ENCODE measurements at regions not wholly inside any gene's neighbourhood (a gene's known extent, or its start where the extent isn't known, plus 50 kb on each side); places are given as distances from the start of the nearest gene placed in this dataset.

- Histone ChIP-seq H3K36me3 (ENCODE audit: insufficient read depth, low read length) (no peaks in the 10 kb centered on the region), H3K4me3 (ENCODE audit: low read length) (no peak overlapping the region), H4K20me1 (ENCODE audit: insufficient read depth) (no peaks in the 10 kb centered on the region), H3K27ac (ENCODE audit: low read length) (no peak overlapping the region), H3F3A (ENCODE audit: insufficient read depth, low read length, poor library complexity, severe bottlenecking) (no peaks in the 10 kb centered on the region), H3K4me2 (ENCODE audit: low read length) (no peak overlapping the region), H3K9ac (ENCODE audit: low read length) (no peak overlapping the region), H3K9me2 (ENCODE audit: insufficient read depth, low read length) (no peaks in the 10 kb centered on the region), H3K9me3 (ENCODE audit: low read length) (no peaks in the 10 kb centered on the region), H3K27me3 (ENCODE audit: insufficient read depth, low read depth, low read length) (no peaks in the 10 kb centered on the region), H3K79me2 (replicated peaks; ENCODE audit: insufficient read depth, low read length) (no peaks in the 10 kb centered on the region), H2AFZ (ENCODE audit: low read depth, low read length) (no peak overlapping the region)
- TF ChIP-seq TAF1 (IDR thresholded peaks at IDR 0.05; ENCODE audit: low read depth), result no peak
- no peak for TF ChIP-seq MXI1 (conservative IDR thresholded peaks at IDR 0.05; ENCODE audit: poor library complexity, severe bottlenecking)
- TF ChIP-seq SMC3 (conservative IDR thresholded peaks at IDR 0.05; ENCODE audit: poor library complexity), result no peak
- no peak for TF ChIP-seq EZH2 (IDR thresholded peaks at IDR 0.05; ENCODE audit: borderline replicate concordance, insufficient read depth, low read length, poor library complexity, severe bottlenecking)
Measured at GRCh38 chr12:76208129-76208528, 123.6 kb upstream of the NAP1L1 start.

DNA sequence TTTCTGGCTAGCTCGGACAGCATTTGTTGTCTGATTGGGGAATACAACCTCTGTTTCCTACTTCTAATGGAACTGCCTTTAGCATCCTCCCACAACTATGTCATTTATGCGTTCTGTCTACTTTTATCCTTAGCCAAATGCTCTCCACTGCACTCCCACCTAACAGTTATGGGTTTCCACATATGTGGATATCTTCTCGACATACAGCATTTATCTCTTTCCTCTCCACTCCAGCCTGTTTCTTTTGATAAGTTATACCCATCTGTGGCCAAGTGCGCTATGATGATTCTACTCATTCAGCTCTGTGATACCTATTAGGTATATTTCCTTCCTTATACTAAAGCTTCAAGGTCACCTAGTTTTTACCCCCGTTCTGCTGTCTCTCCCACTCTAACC, 122.2 kb upstream of the NAP1L1 start:
- Histone ChIP-seq H3K9ac (ENCODE audit: low read length) (no peak overlapping the region), H4K20me1 (ENCODE audit: insufficient read depth) (no peaks in the 10 kb centered on the region), H3K36me3 (ENCODE audit: insufficient read depth, low read length) (no peaks in the 10 kb centered on the region), H3K27ac (ENCODE audit: low read length) (no peak overlapping the region), H3F3A (ENCODE audit: insufficient read depth, low read length, poor library complexity, severe bottlenecking) (no peaks in the 10 kb centered on the region), H3K9me2 (ENCODE audit: insufficient read depth, low read length) (no peaks in the 10 kb centered on the region), H2AFZ (ENCODE audit: low read depth, low read length) (no peak overlapping the region), H3K4me3 (ENCODE audit: low read length) (no peak overlapping the region), H3K79me2 (replicated peaks; ENCODE audit: insufficient read depth, low read length) (no peaks in the 10 kb centered on the region), H3K9me3 (ENCODE audit: low read length) (no peaks in the 10 kb centered on the region), H3K4me2 (ENCODE audit: low read length) (no peak overlapping the region), H3K27me3 (ENCODE audit: insufficient read depth, low read depth, low read length) (no peaks in the 10 kb centered on the region)
- TF ChIP-seq, protein P1, sequence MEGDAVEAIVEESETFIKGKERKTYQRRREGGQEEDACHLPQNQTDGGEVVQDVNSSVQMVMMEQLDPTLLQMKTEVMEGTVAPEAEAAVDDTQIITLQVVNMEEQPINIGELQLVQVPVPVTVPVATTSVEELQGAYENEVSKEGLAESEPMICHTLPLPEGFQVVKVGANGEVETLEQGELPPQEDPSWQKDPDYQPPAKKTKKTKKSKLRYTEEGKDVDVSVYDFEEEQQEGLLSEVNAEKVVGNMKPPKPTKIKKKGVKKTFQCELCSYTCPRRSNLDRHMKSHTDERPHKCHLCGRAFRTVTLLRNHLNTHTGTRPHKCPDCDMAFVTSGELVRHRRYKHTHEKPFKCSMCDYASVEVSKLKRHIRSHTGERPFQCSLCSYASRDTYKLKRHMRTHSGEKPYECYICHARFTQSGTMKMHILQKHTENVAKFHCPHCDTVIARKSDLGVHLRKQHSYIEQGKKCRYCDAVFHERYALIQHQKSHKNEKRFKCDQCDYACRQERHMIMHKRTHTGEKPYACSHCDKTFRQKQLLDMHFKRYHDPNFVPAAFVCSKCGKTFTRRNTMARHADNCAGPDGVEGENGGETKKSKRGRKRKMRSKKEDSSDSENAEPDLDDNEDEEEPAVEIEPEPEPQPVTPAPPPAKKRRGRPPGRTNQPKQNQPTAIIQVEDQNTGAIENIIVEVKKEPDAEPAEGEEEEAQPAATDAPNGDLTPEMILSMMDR (IDR thresholded peaks at IDR 0.05; ENCODE audit: poor library complexity, severe bottlenecking), result no peak
- TF ChIP-seq SMC3 (conservative IDR thresholded peaks at IDR 0.05; ENCODE audit: poor library complexity) (no peak), MXI1 (conservative IDR thresholded peaks at IDR 0.05; ENCODE audit: poor library complexity, severe bottlenecking) (no peak), EZH2 (IDR thresholded peaks at IDR 0.05; ENCODE audit: borderline replicate concordance, insufficient read depth, low read length, poor library complexity, severe bottlenecking) (no peak), EP300 (conservative IDR thresholded peaks at IDR 0.05; ENCODE audit: poor library complexity, severe bottlenecking) (no peak), POLR2AphosphoS5 (IDR thresholded peaks at IDR 0.05) (no peak), TAF1 (IDR thresholded peaks at IDR 0.05; ENCODE audit: low read depth) (no peak), RAD21 (conservative IDR thresholded peaks at IDR 0.05) (no peak)
- TF ChIP-seq, protein P2, sequence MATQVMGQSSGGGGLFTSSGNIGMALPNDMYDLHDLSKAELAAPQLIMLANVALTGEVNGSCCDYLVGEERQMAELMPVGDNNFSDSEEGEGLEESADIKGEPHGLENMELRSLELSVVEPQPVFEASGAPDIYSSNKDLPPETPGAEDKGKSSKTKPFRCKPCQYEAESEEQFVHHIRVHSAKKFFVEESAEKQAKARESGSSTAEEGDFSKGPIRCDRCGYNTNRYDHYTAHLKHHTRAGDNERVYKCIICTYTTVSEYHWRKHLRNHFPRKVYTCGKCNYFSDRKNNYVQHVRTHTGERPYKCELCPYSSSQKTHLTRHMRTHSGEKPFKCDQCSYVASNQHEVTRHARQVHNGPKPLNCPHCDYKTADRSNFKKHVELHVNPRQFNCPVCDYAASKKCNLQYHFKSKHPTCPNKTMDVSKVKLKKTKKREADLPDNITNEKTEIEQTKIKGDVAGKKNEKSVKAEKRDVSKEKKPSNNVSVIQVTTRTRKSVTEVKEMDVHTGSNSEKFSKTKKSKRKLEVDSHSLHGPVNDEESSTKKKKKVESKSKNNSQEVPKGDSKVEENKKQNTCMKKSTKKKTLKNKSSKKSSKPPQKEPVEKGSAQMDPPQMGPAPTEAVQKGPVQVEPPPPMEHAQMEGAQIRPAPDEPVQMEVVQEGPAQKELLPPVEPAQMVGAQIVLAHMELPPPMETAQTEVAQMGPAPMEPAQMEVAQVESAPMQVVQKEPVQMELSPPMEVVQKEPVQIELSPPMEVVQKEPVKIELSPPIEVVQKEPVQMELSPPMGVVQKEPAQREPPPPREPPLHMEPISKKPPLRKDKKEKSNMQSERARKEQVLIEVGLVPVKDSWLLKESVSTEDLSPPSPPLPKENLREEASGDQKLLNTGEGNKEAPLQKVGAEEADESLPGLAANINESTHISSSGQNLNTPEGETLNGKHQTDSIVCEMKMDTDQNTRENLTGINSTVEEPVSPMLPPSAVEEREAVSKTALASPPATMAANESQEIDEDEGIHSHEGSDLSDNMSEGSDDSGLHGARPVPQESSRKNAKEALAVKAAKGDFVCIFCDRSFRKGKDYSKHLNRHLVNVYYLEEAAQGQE (IDR thresholded peaks at IDR 0.05; ENCODE audit: borderline replicate concordance), result no peak

Measured in neural cell (in vitro differentiated cells).